OCI-LY7 (cell line): ENCODE measurements at regions not wholly inside any gene's neighbourhood (a gene's known extent, or its start where the extent isn't known, plus 50 kb on each side); places are given as distances from the start of the nearest gene placed in this dataset.
A peak's percentile ranks its signal among the peaks of the same experiment; 100 is the strongest.

ENCODE experiments used
- BruUV-seq: library from RNA; stranded (reverse); fragments of 400-500 nt; replicated peaks from 2 replicates; lab custom pipeline; 2021; lab: Mats Ljungman, UMichigan
- CTCF ChIA-PET: fragments of 300-600 bp; sonication (Branson Sonifier 250); formaldehyde crosslinking; loops from one replicate; lab custom pipeline; 2022; ENCODE audit warnings: antibody characterized with exemption; ENCODE audit not compliant: unreplicated experiment; lab: Charles Lee
- POLR2A ChIA-PET: fragments of 300-600 bp; sonication (Branson Sonifier 250); formaldehyde crosslinking; loops from one replicate; lab custom pipeline; 2022; ENCODE audit warnings: antibody characterized with exemption; lab: Charles Lee
- DNase-seq: peaks from one replicate; pipeline ENCODE4 v3.0.0-alpha.2; 2015; ENCODE audit warnings: low spot score
- H2AFZ ChIP-seq: fragments of 200-600 bp; sonication (generic), shearing (Covaris generic); 2 replicates; pipeline ENCODE4 v1.6.1; 2014; ENCODE audit warnings: mild to moderate bottlenecking, antibody characterized with exemption, low read length, moderate library complexity
- H3K27ac ChIP-seq: fragments of 200-600 bp; sonication (generic); 2 replicates; pipeline ENCODE4 v1.5.1; 2014; ENCODE audit warnings: mixed run types, low read depth, mild to moderate bottlenecking, moderate library complexity, low read length, inconsistent platforms; ENCODE audit not compliant: poor library complexity, severe bottlenecking
- H3K36me3 ChIP-seq: fragments of 200-600 bp; sonication (generic); 2 replicates; pipeline ENCODE4 v1.6.1; 2014; ENCODE audit warnings: mild to moderate bottlenecking, antibody characterized with exemption, low read length, moderate library complexity, mixed read lengths; ENCODE audit not compliant: insufficient read depth
- H3K4me1 ChIP-seq: fragments of 200-600 bp; sonication (generic); 2 replicates; pipeline ENCODE4 v1.5.1; 2014; ENCODE audit warnings: mild to moderate bottlenecking, low read length; ENCODE audit not compliant: insufficient read depth, poor library complexity, severe bottlenecking
- H3K4me2 ChIP-seq: fragments of 200-600 bp; sonication (generic); 2 replicates; pipeline ENCODE4 v1.6.1; 2014; ENCODE audit warnings: mild to moderate bottlenecking, low read length
- H3K4me3 ChIP-seq: fragments of 200-600 bp; sonication (generic); 2 replicates; pipeline ENCODE4 v1.5.1; 2014; ENCODE audit warnings: mild to moderate bottlenecking, low read depth, low read length; ENCODE audit not compliant: poor library complexity, severe bottlenecking
- H3K79me2 ChIP-seq: fragments of 200-600 bp; sonication (generic); 2 replicates; pipeline ENCODE4 v1.6.1; 2016; ENCODE audit warnings: low read depth, mild to moderate bottlenecking, low read length, moderate library complexity, mixed read lengths; ENCODE audit not compliant: insufficient read depth
- H3K9me2 ChIP-seq: fragments of 200-600 bp; sonication (generic); 2 replicates; pipeline ENCODE4 v1.6.1; 2016; ENCODE audit warnings: mild to moderate bottlenecking, low read length, mixed read lengths; ENCODE audit not compliant: insufficient read depth
- H3K9me3 ChIP-seq: fragments of 200-600 bp; sonication (generic); 2 replicates; pipeline ENCODE4 v1.6.1; 2014; ENCODE audit warnings: mild to moderate bottlenecking, mixed run types, low read length, mixed read lengths
- H4K20me1 ChIP-seq: fragments of 200-600 bp; sonication (generic); 2 replicates; pipeline ENCODE4 v1.6.1; 2014; ENCODE audit warnings: mild to moderate bottlenecking, antibody characterized with exemption, low read length, moderate library complexity, mixed read lengths; ENCODE audit not compliant: insufficient read depth
- CTCF ChIP-seq: fragments of 200-600 bp; sonication (generic); conservative IDR thresholded peaks from 2 replicates; pipeline ENCODE4 v1.5.1; 2014; ENCODE audit warnings: mild to moderate bottlenecking, antibody characterized with exemption, low read length, moderate library complexity, mixed read lengths
- EZH2phosphoT487 ChIP-seq: fragments of 200-600 bp; sonication (generic); IDR thresholded peaks from 2 replicates; pipeline ENCODE4 v1.6.1; 2018; ENCODE audit warnings: low read depth, borderline replicate concordance, mild to moderate bottlenecking, mixed run types, antibody characterized with exemption, low read length, moderate library complexity, mixed read lengths
- intact Hi-C: fragments of 100-400 bp; cut with micrococcal nuclease; formaldehyde crosslinking; loops from one replicate; pipeline ENCODE4 v1.10.0; 2022; ENCODE audit not compliant: unreplicated experiment

- intact Hi-C loops, result no loop called here
- no peaks in the 10 kb centered on the region for H3K9me2 ChIP-seq
- DNase-seq, result no peak
- no peak for TF ChIP-seq CTCF
- TF ChIP-seq EZH2phosphoT487, result no peak
- peaks cover 4% of the 10 kb centered on the region for H3K4me1 ChIP-seq
- CTCF ChIA-PET, result no interaction called here
- no peaks in the 10 kb centered on the region for H4K20me1 ChIP-seq
- H3K27ac ChIP-seq, result no peak overlapping the region
- H3K4me2 ChIP-seq, result no peak overlapping the region
- H3K36me3 ChIP-seq, result no peaks in the 10 kb centered on the region
- no peaks in the 10 kb centered on the region for H3K9me3 ChIP-seq
- H2AFZ ChIP-seq, result no peak overlapping the region
- POLR2A ChIA-PET, result no interaction called here
- H3K79me2 ChIP-seq, result no peaks in the 10 kb centered on the region
- H3K4me3 ChIP-seq, result no peak overlapping the region
- no TSS peak for BruUV-seq
These were observed 98.0 kb upstream of the FOXA2 start for GRCh38 chr20:22682381-22682780.

- Histone ChIP-seq H3K9me3 (no peaks in the 10 kb centered on the region), H3K79me2 (no peaks in the 10 kb centered on the region), H3K4me1 (peaks cover 4% of the 10 kb centered on the region), H3K4me2 (0 out of 2 replicates have a peak overlapping the region, but pooled peaks have one; percentile 20), H3K27ac (no peak overlapping the region), H4K20me1 (no peaks in the 10 kb centered on the region), H3K9me2 (no peaks in the 10 kb centered on the region), H2AFZ (peak overlapping the region; percentile 80; the same call in 1 of the 2 replicates), H3K4me3 (no peak overlapping the region), H3K36me3 (no peaks in the 10 kb centered on the region)
- peak; percentile 67 for DNase-seq
- TF ChIP-seq CTCF, result peak; percentile 87
- TF ChIP-seq EZH2phosphoT487, result no peak
- intact Hi-C loops, result loop anchor here (1.0 kb wide), 1 partner anchor 345 kb away; no protein-coding TSS in a partner anchor
- ChIA-PET POLR2A (interaction anchor here (0.6 kb wide), 1 partner anchor 75 kb away, joined by 3 read pairs; no protein-coding TSS in a partner anchor), CTCF (no interaction called here)
- BruUV-seq, result no TSS peak
These were observed 99.8 kb upstream of the FOXA2 start for GRCh38 chr20:22684072-22684762.

GRCh38 chr20:22684763-22685443 lies 100.5 kb upstream of the FOXA2 start:
- POLR2A ChIA-PET, result interaction anchor here (0.6 kb wide), 1 partner anchor 74 kb away, joined by 3 read pairs; no protein-coding TSS in a partner anchor
- BruUV-seq, result no TSS peak

More at GRCh38 chr20:22684763-22685443, 100.5 kb upstream of the FOXA2 start:
- Histone ChIP-seq H3K4me3 (no peak overlapping the region), H3K27ac (no peak overlapping the region), H3K79me2 (no peaks in the 10 kb centered on the region), H3K36me3 (no peaks in the 10 kb centered on the region), H3K4me2 (0 out of 2 replicates have a peak overlapping the region, but pooled peaks have one; percentile 20), H3K9me2 (no peaks in the 10 kb centered on the region), H2AFZ (peak overlapping the region; percentile 80; the same call in 1 of the 2 replicates), H3K4me1 (peaks cover 4% of the 10 kb centered on the region), H4K20me1 (no peaks in the 10 kb centered on the region), H3K9me3 (no peaks in the 10 kb centered on the region)
- CTCF ChIA-PET, result no interaction called here
- intact Hi-C loops, result loop anchor here (1.0 kb wide), 1 partner anchor 346 kb away; no protein-coding TSS in a partner anchor
- no peak for DNase-seq
- no peak for TF ChIP-seq EZH2phosphoT487
- no peak for TF ChIP-seq CTCF
